ENCODE measurements at regions not wholly inside any gene's neighbourhood (a gene's known extent, or its start where the extent isn't known, plus 50 kb on each side); places are given as distances from the start of the nearest gene placed in this dataset.
"Not testable (repeated sequence)": the region's sequence is repeated elsewhere in the genome, so short reads cannot be mapped to it uniquely, and the experiment has no call there.

DNA sequence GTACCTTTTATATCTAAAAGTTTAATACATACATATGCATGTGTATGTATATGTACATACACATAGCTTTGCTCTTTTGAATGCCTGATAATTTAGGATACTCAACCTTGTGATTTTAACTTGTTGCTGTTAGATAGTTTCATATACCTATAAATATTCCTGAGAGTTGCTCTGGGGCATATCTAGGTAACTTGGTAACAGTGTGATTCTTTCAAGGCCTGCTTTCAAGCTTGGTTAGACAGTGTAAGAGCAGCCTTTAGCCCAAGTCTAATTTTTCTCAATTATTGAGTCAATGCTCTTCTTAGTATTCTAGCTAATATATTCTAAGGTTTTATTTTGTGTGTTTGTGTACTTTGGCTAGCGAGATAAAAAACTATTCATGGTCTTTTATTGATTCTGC is 762.1 kb upstream of the MIR17HG start:
- Histone ChIP-seq H3K27ac (ENCODE audit: low read length) (no peak overlapping the region), H3K27me3 (ENCODE audit: insufficient read depth, low read length) (no peaks in the 10 kb centered on the region)

DNA sequence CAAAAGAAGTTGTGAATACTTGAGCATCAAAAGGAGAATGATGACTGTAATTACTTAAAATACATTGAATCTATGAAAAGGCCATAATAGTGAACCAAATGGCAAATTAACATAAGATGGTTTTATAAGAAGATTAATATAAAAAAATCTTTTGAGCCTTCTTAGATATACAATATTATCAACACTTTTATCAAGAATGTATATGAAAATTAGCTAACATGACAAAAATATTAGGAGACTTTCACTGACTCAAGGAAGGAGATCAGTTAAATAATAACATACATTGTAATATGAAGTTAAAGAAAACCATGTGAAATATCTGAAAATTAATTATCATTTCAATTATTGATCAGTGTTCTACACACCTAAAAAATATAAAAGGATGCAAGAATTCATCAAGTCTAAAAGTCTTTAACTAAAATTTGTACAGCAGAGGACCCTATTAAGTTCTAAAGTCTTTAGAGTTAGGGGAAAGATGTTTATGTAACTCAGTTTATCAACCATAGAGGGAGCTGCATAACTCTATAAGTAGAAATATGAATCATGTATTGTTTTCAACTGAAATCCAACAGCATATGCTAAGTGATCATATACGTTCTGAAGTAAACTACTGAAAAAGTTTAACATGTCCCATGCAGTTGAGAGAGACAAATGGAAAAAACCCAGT is 756.1 kb upstream of the MIR17HG start:
- H3K27me3 ChIP-seq (ENCODE audit: insufficient read depth, low read length): no peaks in the 10 kb centered on the region
- no peak overlapping the region for H3K27ac ChIP-seq (ENCODE audit: low read length)
- H3K4me3 ChIP-seq (ENCODE audit: low read length): no peak overlapping the region
- H3K36me3 ChIP-seq (ENCODE audit: insufficient read depth, low read depth, low read length): no peaks in the 10 kb centered on the region
- H3K9ac ChIP-seq (ENCODE audit: low read depth, low read length): no peak overlapping the region
- H3K4me1 ChIP-seq (ENCODE audit: insufficient read depth, low read length): no peaks in the 10 kb centered on the region
- H3K9me3 ChIP-seq (ENCODE audit: insufficient read depth, low read depth, low read length): peaks cover 3% of the 10 kb centered on the region; the same call in 1 of the 2 replicates

More for the DNA sequence above, 762.1 kb upstream of the MIR17HG start:
- Histone ChIP-seq H3K4me1 (ENCODE audit: insufficient read depth, low read length) (no peaks in the 10 kb centered on the region), H3K9ac (ENCODE audit: low read depth, low read length) (no peak overlapping the region), H3K9me3 (ENCODE audit: insufficient read depth, low read depth, low read length) (no peaks in the 10 kb centered on the region), H3K4me3 (ENCODE audit: low read length) (no peak overlapping the region), H3K36me3 (ENCODE audit: insufficient read depth, low read depth, low read length) (no peaks in the 10 kb centered on the region)

DNA sequence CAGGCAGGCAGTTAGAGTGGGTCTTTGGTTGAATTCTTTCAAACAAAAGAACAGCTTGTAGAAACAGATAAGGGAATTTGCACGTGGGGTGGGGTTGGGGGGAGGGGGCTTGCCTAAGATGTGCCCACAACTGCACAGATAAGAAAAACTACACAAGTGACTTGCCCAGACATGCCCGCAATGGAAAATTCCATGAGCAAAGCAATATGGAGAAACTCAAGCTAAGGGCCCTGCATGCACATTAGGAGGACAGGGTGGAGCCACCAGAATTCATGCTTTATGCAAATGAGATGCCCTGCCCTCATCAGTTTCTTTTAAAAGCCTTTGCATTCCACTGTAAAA is 755.6 kb upstream of the MIR17HG start:
- H3K27me3 ChIP-seq (ENCODE audit: insufficient read depth, low read length): no peaks in the 10 kb centered on the region
- no peak overlapping the region for H3K27ac ChIP-seq (ENCODE audit: low read length)
- no peaks in the 10 kb centered on the region for H3K36me3 ChIP-seq (ENCODE audit: insufficient read depth, low read depth, low read length)
- no peak overlapping the region for H3K4me3 ChIP-seq (ENCODE audit: low read length)
- no peaks in the 10 kb centered on the region for H3K4me1 ChIP-seq (ENCODE audit: insufficient read depth, low read length)
- peaks cover 3% of the 10 kb centered on the region; the same call in 1 of the 2 replicates for H3K9me3 ChIP-seq (ENCODE audit: insufficient read depth, low read depth, low read length)
- no peak overlapping the region for H3K9ac ChIP-seq (ENCODE audit: low read depth, low read length)

GRCh38 chr13:90592943-90593342 is 754.5 kb upstream of the MIR17HG start:
- H3K27me3 ChIP-seq (ENCODE audit: insufficient read depth, low read length): no peaks in the 10 kb centered on the region
- no peak overlapping the region for H3K4me3 ChIP-seq (ENCODE audit: low read length)
- no peak overlapping the region for H3K27ac ChIP-seq (ENCODE audit: low read length)
- no peaks in the 10 kb centered on the region for H3K36me3 ChIP-seq (ENCODE audit: insufficient read depth, low read depth, low read length)
- H3K9me3 ChIP-seq (ENCODE audit: insufficient read depth, low read depth, low read length): peaks cover 3% of the 10 kb centered on the region; the same call in 1 of the 2 replicates
- H3K4me1 ChIP-seq (ENCODE audit: insufficient read depth, low read length): no peaks in the 10 kb centered on the region
- H3K9ac ChIP-seq (ENCODE audit: low read depth, low read length): no peak overlapping the region

DNA sequence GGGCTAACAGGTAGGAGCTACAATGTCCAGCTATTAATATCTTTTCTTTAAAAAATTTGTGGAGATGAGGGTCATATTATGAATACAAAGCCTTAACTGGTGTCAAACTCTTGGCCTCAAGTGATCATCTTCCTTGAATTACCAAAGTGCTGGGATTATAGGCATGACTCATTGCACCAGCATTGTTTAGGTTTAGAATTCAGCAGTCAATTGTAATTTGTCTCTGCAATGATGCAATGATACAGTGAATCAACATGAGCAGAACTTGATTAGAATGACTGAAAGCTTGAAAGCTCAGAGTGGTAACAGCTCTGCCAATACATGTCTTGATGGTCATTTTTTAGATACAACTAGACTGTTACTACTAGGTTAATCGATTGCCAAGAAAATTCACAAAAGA is 752.8 kb upstream of the MIR17HG start:
- Histone ChIP-seq H3K4me1 (ENCODE audit: insufficient read depth, low read length) (no peaks in the 10 kb centered on the region), H3K4me3 (ENCODE audit: low read length) (no peak overlapping the region), H3K27me3 (ENCODE audit: insufficient read depth, low read length) (no peaks in the 10 kb centered on the region), H3K9me3 (ENCODE audit: insufficient read depth, low read depth, low read length) (peaks cover 3% of the 10 kb centered on the region; the same call in 1 of the 2 replicates), H3K27ac (ENCODE audit: low read length) (no peak overlapping the region), H3K9ac (ENCODE audit: low read depth, low read length) (no peak overlapping the region), H3K36me3 (ENCODE audit: insufficient read depth, low read depth, low read length) (no peaks in the 10 kb centered on the region)

GRCh38 chr13:90605664-90606063 is 741.8 kb upstream of the MIR17HG start:
- no peaks in the 10 kb centered on the region for H3K27me3 ChIP-seq (ENCODE audit: insufficient read depth, low read length)
- no peak overlapping the region for H3K4me3 ChIP-seq (ENCODE audit: low read length)
- H3K4me1 ChIP-seq (ENCODE audit: insufficient read depth, low read length): no peaks in the 10 kb centered on the region
- no peak overlapping the region for H3K9ac ChIP-seq (ENCODE audit: low read depth, low read length)
- H3K36me3 ChIP-seq (ENCODE audit: insufficient read depth, low read depth, low read length): no peaks in the 10 kb centered on the region
- H3K9me3 ChIP-seq (ENCODE audit: insufficient read depth, low read depth, low read length): no peaks in the 10 kb centered on the region
- H3K27ac ChIP-seq (ENCODE audit: low read length): no peak overlapping the region

DNA sequence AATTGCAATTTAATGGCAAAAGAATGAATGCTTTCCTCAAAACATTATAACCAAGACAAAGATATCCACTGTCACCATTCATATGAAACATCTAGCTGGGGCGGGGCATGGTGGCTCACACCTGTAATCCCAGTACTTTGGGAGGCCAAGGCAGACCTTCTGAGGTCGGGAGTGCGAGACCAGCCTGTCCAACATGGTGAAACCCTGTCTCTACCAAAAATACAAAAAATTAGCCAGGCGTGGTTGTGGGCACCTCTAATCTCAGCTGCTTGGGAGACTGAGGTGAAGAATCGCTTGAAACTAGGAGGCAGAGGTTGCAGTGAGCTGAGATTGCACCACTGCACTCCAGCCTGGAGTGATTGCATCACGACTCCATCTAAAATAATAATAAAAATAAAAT is 740.6 kb upstream of the MIR17HG start:
- H3K36me3 ChIP-seq (ENCODE audit: insufficient read depth, low read depth, low read length); H3K9ac ChIP-seq (ENCODE audit: low read depth, low read length); H3K4me1 ChIP-seq (ENCODE audit: insufficient read depth, low read length); H3K27ac ChIP-seq (ENCODE audit: low read length); H3K4me3 ChIP-seq (ENCODE audit: low read length); H3K9me3 ChIP-seq (ENCODE audit: insufficient read depth, low read depth, low read length); H3K27me3 ChIP-seq (ENCODE audit: insufficient read depth, low read length): not testable (repeated sequence)

GRCh38 chr13:90612391-90612790 is 735.1 kb upstream of the MIR17HG start:
- Histone ChIP-seq H3K9me3 (ENCODE audit: insufficient read depth, low read depth, low read length) (peaks cover 1% of the 10 kb centered on the region), H3K9ac (ENCODE audit: low read depth, low read length) (no peak overlapping the region), H3K4me3 (ENCODE audit: low read length) (no peak overlapping the region), H3K27me3 (ENCODE audit: insufficient read depth, low read length) (no peaks in the 10 kb centered on the region), H3K4me1 (ENCODE audit: insufficient read depth, low read length) (no peaks in the 10 kb centered on the region), H3K36me3 (ENCODE audit: insufficient read depth, low read depth, low read length) (no peaks in the 10 kb centered on the region), H3K27ac (ENCODE audit: low read length) (no peak overlapping the region)

- H3K27ac ChIP-seq (ENCODE audit: low read length): no peak overlapping the region
- peaks cover 9% of the 10 kb centered on the region for H3K9me3 ChIP-seq (ENCODE audit: insufficient read depth, low read depth, low read length)
- no peak overlapping the region for H3K9ac ChIP-seq (ENCODE audit: low read depth, low read length)
- no peaks in the 10 kb centered on the region for H3K4me1 ChIP-seq (ENCODE audit: insufficient read depth, low read length)
- H3K36me3 ChIP-seq (ENCODE audit: insufficient read depth, low read depth, low read length): no peaks in the 10 kb centered on the region
- H3K4me3 ChIP-seq (ENCODE audit: low read length): no peak overlapping the region
- no peaks in the 10 kb centered on the region for H3K27me3 ChIP-seq (ENCODE audit: insufficient read depth, low read length)
Observed at GRCh38 chr13:90613076-90613795, 734.3 kb upstream of the MIR17HG start.

DNA sequence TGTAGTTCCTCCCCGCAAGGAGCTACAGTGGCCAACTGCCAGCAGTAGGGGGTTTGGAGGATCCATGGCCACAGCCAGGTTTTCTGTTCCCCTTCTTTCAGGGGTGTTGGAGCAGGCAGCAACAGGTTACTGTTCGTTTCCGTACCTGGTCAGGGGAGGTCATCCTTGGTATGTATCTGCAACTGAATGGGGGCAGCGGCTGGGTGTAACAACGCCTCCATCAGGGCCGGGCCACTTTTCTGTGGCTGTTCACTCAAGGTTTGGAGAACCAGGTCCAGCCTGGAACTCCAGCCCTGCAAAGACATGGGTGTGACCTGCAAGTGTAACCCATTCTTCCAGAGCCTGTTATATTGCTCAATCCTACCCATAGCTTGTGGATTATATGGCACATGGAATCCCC is 732.3 kb upstream of the MIR17HG start:
- Histone ChIP-seq H3K27me3 (ENCODE audit: insufficient read depth, low read length) (no peaks in the 10 kb centered on the region), H3K9me3 (ENCODE audit: insufficient read depth, low read depth, low read length) (peaks cover 15% of the 10 kb centered on the region), H3K4me1 (ENCODE audit: insufficient read depth, low read length) (no peaks in the 10 kb centered on the region), H3K9ac (ENCODE audit: low read depth, low read length) (no peak overlapping the region), H3K36me3 (ENCODE audit: insufficient read depth, low read depth, low read length) (no peaks in the 10 kb centered on the region), H3K4me3 (ENCODE audit: low read length) (no peak overlapping the region), H3K27ac (ENCODE audit: low read length) (no peak overlapping the region)

- Histone ChIP-seq H3K9ac (ENCODE audit: low read depth, low read length) (no peak overlapping the region), H3K4me1 (ENCODE audit: insufficient read depth, low read length) (no peaks in the 10 kb centered on the region), H3K27me3 (ENCODE audit: insufficient read depth, low read length) (no peaks in the 10 kb centered on the region), H3K36me3 (ENCODE audit: insufficient read depth, low read depth, low read length) (no peaks in the 10 kb centered on the region), H3K9me3 (ENCODE audit: insufficient read depth, low read depth, low read length) (peaks cover 15% of the 10 kb centered on the region), H3K4me3 (ENCODE audit: low read length) (no peak overlapping the region), H3K27ac (ENCODE audit: low read length) (no peak overlapping the region)
Observed at GRCh38 chr13:90615767-90616166, 731.7 kb upstream of the MIR17HG start.

- Histone ChIP-seq H3K36me3 (ENCODE audit: insufficient read depth, low read depth, low read length) (no peaks in the 10 kb centered on the region), H3K9ac (ENCODE audit: low read depth, low read length) (no peak overlapping the region), H3K27me3 (ENCODE audit: insufficient read depth, low read length) (no peaks in the 10 kb centered on the region), H3K4me3 (ENCODE audit: low read length) (no peak overlapping the region), H3K9me3 (ENCODE audit: insufficient read depth, low read depth, low read length) (peaks cover 15% of the 10 kb centered on the region), H3K27ac (ENCODE audit: low read length) (no peak overlapping the region), H3K4me1 (ENCODE audit: insufficient read depth, low read length) (no peaks in the 10 kb centered on the region)
Observed at GRCh38 chr13:90618133-90618532, 729.4 kb upstream of the MIR17HG start.
